Right lobe of liver (tissue), 6 donors: ENCODE measurements at regions not wholly inside any gene's neighbourhood (a gene's known extent, or its start where the extent isn't known, plus 50 kb on each side); places are given as distances from the start of the nearest gene placed in this dataset.

Experiments used
- ATAC-seq, 4 donors: fragments of 200-7000 bp; cut with Tn5 transposase; one replicate each; pipeline ENCODE4 v1.9.1; 2020; ENCODE audit warnings: mild to moderate bottlenecking in 4 of 4, moderate library complexity in 4 of 4
- DNase-seq, 3 donors: peaks; one replicate each; pipeline ENCODE4 v3.0.0-alpha.2; 2020
- H3K27ac ChIP-seq, 3 donors: fragments of 200-600 bp; one replicate each; pipeline ENCODE4 v1.8.0; 2022
- H3K27me3 ChIP-seq, 2 donors: fragments of 200-600 bp; one replicate each; pipeline ENCODE4 v1.8.0; 2022
- H3K36me3 ChIP-seq, 4 donors: fragments of 200-600 bp; sonication (generic) in 1 of 4; one replicate each; pipeline versions ENCODE4 v1.5.1 to v1.8.0; 2017 to 2022; ENCODE audit warnings: control low read depth in 1 of 4
- H3K4me1 ChIP-seq, 4 donors: fragments of 200-600 bp; sonication (generic) in 1 of 4; one replicate each; pipeline versions ENCODE4 v1.5.1 to v1.8.0; 2017 to 2022; ENCODE audit warnings: control low read depth in 1 of 4
- H3K4me3 ChIP-seq, 3 donors: fragments of 200-600 bp; one replicate each; pipeline ENCODE4 v1.8.0; 2022
- H3K9me3 ChIP-seq, 4 donors: fragments of 200-600 bp; sonication (generic) in 1 of 4; one replicate each; pipeline versions ENCODE4 v1.5.1 to v1.8.0; 2017 to 2022; ENCODE audit warnings: control low read depth in 1 of 4
- POLR2A ChIP-seq: fragments of 450-650 bp; IDR thresholded peaks from one replicate; pipeline ENCODE4 v1.6.1; 2017; ENCODE audit warnings: antibody characterized with exemption, mild to moderate bottlenecking
- WGBS: methylation state at CpG from one replicate; pipeline ENCODE4 v1.1.6; 2018; ENCODE audit warnings: low coverage, low lambda C conversion rate; ENCODE audit not compliant: insufficient coverage; ENCODE audit errors: missing lambda C conversion rate; 5-methylcytosine and 5-hydroxymethylcytosine counted together
- intact Hi-C, 2 donors: fragments of 100-400 bp; cut with DNase I; formaldehyde crosslinking; loops; one replicate each; pipeline versions ENCODE4 v1.11.2 to v1.14.1; 2022
- TF ChIP-seq, protein P1 (sequence below), 4 donors: fragments of 200-600 bp in 3 of 4; fragments of 450-650 bp in 1 of 4; IDR thresholded peaks; one replicate each; pipeline versions ENCODE4 v1.5.1 to v1.8.0; 2016 to 2022; ENCODE audit warnings: antibody characterized with exemption in 4 of 4, mild to moderate bottlenecking in 2 of 4
- donor health status: DM: no; HTN: yes; CAD: no.
- donor health status: DM: no; HTN: no; CAD: no.
- donor health status: DM: no; HTN: no; CAD: no.
- donor health status: DM: no; HTN: yes; CAD: no.
- donor health status: DM: no; HTN: yes; CAD: no.

GRCh38 chrX:22429704-22430103, 157.0 kb downstream of the CBLL2 start:
- intact Hi-C loops: no loop called here
- no peak overlapping the region for H3K27ac ChIP-seq
- no peaks in the 10 kb centered on the region for H3K9me3 ChIP-seq
- WGBS: 38% methylated on average over 3 of the region's 3 CpGs
- TF ChIP-seq, protein P1, sequence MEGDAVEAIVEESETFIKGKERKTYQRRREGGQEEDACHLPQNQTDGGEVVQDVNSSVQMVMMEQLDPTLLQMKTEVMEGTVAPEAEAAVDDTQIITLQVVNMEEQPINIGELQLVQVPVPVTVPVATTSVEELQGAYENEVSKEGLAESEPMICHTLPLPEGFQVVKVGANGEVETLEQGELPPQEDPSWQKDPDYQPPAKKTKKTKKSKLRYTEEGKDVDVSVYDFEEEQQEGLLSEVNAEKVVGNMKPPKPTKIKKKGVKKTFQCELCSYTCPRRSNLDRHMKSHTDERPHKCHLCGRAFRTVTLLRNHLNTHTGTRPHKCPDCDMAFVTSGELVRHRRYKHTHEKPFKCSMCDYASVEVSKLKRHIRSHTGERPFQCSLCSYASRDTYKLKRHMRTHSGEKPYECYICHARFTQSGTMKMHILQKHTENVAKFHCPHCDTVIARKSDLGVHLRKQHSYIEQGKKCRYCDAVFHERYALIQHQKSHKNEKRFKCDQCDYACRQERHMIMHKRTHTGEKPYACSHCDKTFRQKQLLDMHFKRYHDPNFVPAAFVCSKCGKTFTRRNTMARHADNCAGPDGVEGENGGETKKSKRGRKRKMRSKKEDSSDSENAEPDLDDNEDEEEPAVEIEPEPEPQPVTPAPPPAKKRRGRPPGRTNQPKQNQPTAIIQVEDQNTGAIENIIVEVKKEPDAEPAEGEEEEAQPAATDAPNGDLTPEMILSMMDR (IDR thresholded peaks at IDR 0.05): no peak
- no peak for TF ChIP-seq POLR2A
- DNase-seq (no peak), ATAC-seq (no peak)
- no peaks in the 10 kb centered on the region for H3K4me1 ChIP-seq
- H3K4me3 ChIP-seq: no peak overlapping the region
- H3K36me3 ChIP-seq: no peaks in the 10 kb centered on the region
- no peaks in the 10 kb centered on the region for H3K27me3 ChIP-seq

DNA sequence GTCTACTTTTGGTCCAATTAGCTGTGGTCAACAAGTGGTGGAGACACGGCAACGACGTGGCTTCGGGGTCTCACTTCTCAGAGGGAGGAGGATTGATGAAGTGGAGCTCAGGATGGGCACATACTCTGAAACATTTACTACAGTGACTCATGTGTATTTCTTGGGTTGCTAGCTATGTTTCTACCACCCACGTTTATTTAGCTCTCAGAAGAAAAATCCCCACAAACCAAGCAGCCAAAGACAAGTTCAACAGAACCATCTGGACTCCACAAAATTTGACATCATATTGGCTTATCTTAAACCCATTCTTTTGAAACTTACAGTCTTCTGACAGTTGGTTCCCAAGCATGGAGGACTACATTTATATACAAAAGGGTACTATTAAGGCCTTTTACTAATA, 158.0 kb downstream of the CBLL2 start:
- H3K36me3 ChIP-seq: no peaks in the 10 kb centered on the region
- 48% methylated on average over 5 of the region's 5 CpGs for WGBS
- H3K27me3 ChIP-seq: no peaks in the 10 kb centered on the region
- ATAC-seq: no peak
- no peaks in the 10 kb centered on the region for H3K4me1 ChIP-seq
- H3K4me3 ChIP-seq: no peak overlapping the region
- H3K27ac ChIP-seq: no peak overlapping the region
- no peak for TF ChIP-seq POLR2A
- TF ChIP-seq, protein P1 (IDR thresholded peaks at IDR 0.05): no peak
- no peak for DNase-seq
- no peaks in the 10 kb centered on the region for H3K9me3 ChIP-seq
- intact Hi-C loops: no loop called here

- 56% methylated on average over 8 of the region's 12 CpGs for WGBS
- intact Hi-C loops: no loop called here
- Histone ChIP-seq H3K27me3 (no peaks in the 10 kb centered on the region), H3K36me3 (no peaks in the 10 kb centered on the region), H3K27ac (no peak overlapping the region), H3K4me1 (no peaks in the 10 kb centered on the region), H3K9me3 (no peaks in the 10 kb centered on the region), H3K4me3 (no peak overlapping the region)
- TF ChIP-seq, protein P1 (IDR thresholded peaks at IDR 0.05): no peak
- no peak for TF ChIP-seq POLR2A
- DNase-seq (no peak), ATAC-seq (no peak)
Measured at GRCh38 chrX:22433292-22434070, 160.8 kb downstream of the CBLL2 start.

GRCh38 chrX:22445880-22446279, 173.2 kb downstream of the CBLL2 start:
- TF ChIP-seq POLR2A: no peak
- TF ChIP-seq, protein P1 (IDR thresholded peaks at IDR 0.05): no peak
- no peaks in the 10 kb centered on the region for H3K27me3 ChIP-seq
- WGBS: 42% methylated on average over 1 of the region's 1 CpG

More at GRCh38 chrX:22445880-22446279, 173.2 kb downstream of the CBLL2 start:
- H3K4me3 ChIP-seq: no peak overlapping the region
- no peaks in the 10 kb centered on the region for H3K36me3 ChIP-seq
- ATAC-seq (no peak), DNase-seq (no peak)
- intact Hi-C loops: no loop called here
- H3K9me3 ChIP-seq: no peaks in the 10 kb centered on the region
- no peak overlapping the region for H3K27ac ChIP-seq
- no peaks in the 10 kb centered on the region for H3K4me1 ChIP-seq
